Sigmoid colon (tissue), 3 donors: ENCODE measurements at regions not wholly inside any gene's neighbourhood (a gene's known extent, or its start where the extent isn't known, plus 50 kb on each side); places are given as distances from the start of the nearest gene placed in this dataset.

Experiments
- POLR2A ChIP-seq, 2 donors: fragments of 450-650 bp; IDR thresholded peaks; one replicate each; pipeline ENCODE4 v1.6.1; 2016; ENCODE audit warnings: antibody characterized with exemption in 2 of 2, mild to moderate bottlenecking in 2 of 2, moderate library complexity in 2 of 2
- TF ChIP-seq, protein P1 (sequence below), 4 experiments: fragments of 450-650 bp in 3 of 4; fragments of 200-600 bp in 1 of 4; IDR thresholded peaks; one replicate each; pipeline ENCODE4 v1.5.1; 2016 to 2019; ENCODE audit warnings: antibody characterized with exemption in 4 of 4, mild to moderate bottlenecking in 3 of 4, moderate library complexity in 2 of 4

DNA sequence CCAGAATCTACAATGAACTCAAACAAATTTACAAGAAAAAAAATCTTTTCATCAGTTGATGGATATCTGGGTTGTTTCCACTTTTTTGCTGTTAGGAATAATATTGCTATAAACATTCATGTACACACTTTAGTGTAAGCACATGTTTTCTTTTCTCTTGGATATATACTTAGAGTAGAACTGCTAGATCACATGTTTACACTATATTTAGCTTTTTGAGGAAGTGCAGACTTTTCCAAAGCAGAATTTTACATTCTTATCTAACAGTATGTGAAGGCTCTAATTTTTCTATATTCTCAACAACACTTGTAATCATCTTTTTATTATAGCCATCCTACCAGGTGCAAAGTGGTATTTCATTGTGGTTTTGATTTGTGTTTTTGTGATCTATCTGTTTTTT, 103.6 kb upstream of the RMP24 start:
- TF ChIP-seq, protein P1, sequence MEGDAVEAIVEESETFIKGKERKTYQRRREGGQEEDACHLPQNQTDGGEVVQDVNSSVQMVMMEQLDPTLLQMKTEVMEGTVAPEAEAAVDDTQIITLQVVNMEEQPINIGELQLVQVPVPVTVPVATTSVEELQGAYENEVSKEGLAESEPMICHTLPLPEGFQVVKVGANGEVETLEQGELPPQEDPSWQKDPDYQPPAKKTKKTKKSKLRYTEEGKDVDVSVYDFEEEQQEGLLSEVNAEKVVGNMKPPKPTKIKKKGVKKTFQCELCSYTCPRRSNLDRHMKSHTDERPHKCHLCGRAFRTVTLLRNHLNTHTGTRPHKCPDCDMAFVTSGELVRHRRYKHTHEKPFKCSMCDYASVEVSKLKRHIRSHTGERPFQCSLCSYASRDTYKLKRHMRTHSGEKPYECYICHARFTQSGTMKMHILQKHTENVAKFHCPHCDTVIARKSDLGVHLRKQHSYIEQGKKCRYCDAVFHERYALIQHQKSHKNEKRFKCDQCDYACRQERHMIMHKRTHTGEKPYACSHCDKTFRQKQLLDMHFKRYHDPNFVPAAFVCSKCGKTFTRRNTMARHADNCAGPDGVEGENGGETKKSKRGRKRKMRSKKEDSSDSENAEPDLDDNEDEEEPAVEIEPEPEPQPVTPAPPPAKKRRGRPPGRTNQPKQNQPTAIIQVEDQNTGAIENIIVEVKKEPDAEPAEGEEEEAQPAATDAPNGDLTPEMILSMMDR (IDR thresholded peaks at IDR 0.05), result no peak
- TF ChIP-seq POLR2A (IDR thresholded peaks at IDR 0.05), result no peak
